Stomach smooth muscle (tissue), 2 donors: ENCODE measurements at regions not wholly inside any gene's neighbourhood (a gene's known extent, or its start where the extent isn't known, plus 50 kb on each side); places are given as distances from the start of the nearest gene placed in this dataset.
"Not testable (repeated sequence)": the region's sequence is repeated elsewhere in the genome, so short reads cannot be mapped to it uniquely, and the experiment has no call there.

Experiments used
- H3K27ac ChIP-seq: one replicate; pipeline ENCODE4 v1.7.0; 2013; ENCODE audit warnings: mild to moderate bottlenecking, low read length, inconsistent platforms
- H3K27me3 ChIP-seq, 2 donors: one replicate each; pipeline ENCODE4 v1.7.0; 2013; ENCODE audit warnings: low read length in 2 of 2; ENCODE audit not compliant: insufficient read depth in 2 of 2, control insufficient read depth in 1 of 2
- H3K36me3 ChIP-seq, 2 donors: one replicate each; pipeline ENCODE4 v1.7.0; 2013; ENCODE audit warnings: low read length in 2 of 2; ENCODE audit not compliant: control insufficient read depth in 2 of 2, insufficient read depth in 2 of 2
- H3K4me1 ChIP-seq: one replicate; pipeline ENCODE4 v1.7.0; 2013; ENCODE audit warnings: low read length; ENCODE audit not compliant: control insufficient read depth, insufficient read depth
- H3K4me3 ChIP-seq, 2 donors: one replicate each; pipeline ENCODE4 v1.7.0; 2013; ENCODE audit warnings: low read length in 2 of 2
- H3K9ac ChIP-seq, 2 donors: one replicate each; pipeline ENCODE4 v1.7.0; 2013; ENCODE audit warnings: low read length in 2 of 2, mild to moderate bottlenecking in 1 of 2
- H3K9me3 ChIP-seq, 2 donors: one replicate each; pipeline ENCODE4 v1.7.0; 2013; ENCODE audit warnings: low read length in 2 of 2; ENCODE audit not compliant: control insufficient read depth in 2 of 2
- donor health status: healthy.
- donor health status: Pancreatic carcinoma.

- Histone ChIP-seq H3K27ac (no peak overlapping the region), H3K4me1 (no peaks in the 10 kb centered on the region), H3K4me3 (no peak overlapping the region), H3K36me3 (no peaks in the 10 kb centered on the region), H3K9me3 (peaks cover 3 to 5% of the 10 kb centered on the region in 2 donors), H3K27me3 (no peaks in the 10 kb centered on the region), H3K9ac (no peak overlapping the region)
Measured at GRCh38 chr3:72628065-72628464, 220.2 kb downstream of the SHQ1 start.

- H3K9ac ChIP-seq, result no peak overlapping the region
- peaks cover 3 to 4% of the 10 kb centered on the region in 2 donors for H3K9me3 ChIP-seq
- no peaks in the 10 kb centered on the region for H3K27me3 ChIP-seq
- no peak overlapping the region for H3K4me3 ChIP-seq
- no peak overlapping the region for H3K27ac ChIP-seq
- no peaks in the 10 kb centered on the region for H3K4me1 ChIP-seq
- H3K36me3 ChIP-seq, result no peaks in the 10 kb centered on the region
Measured at GRCh38 chr3:72627271-72627670, 221.0 kb downstream of the SHQ1 start.

GRCh38 chr3:72625602-72626337, 222.5 kb downstream of the SHQ1 start:
- H3K27me3 ChIP-seq, result no peaks in the 10 kb centered on the region
- no peak overlapping the region for H3K9ac ChIP-seq
- no peak overlapping the region for H3K27ac ChIP-seq
- peaks cover 0 to 2% of the 10 kb centered on the region in 2 donors for H3K9me3 ChIP-seq
- no peak overlapping the region for H3K4me3 ChIP-seq
- H3K36me3 ChIP-seq, result no peaks in the 10 kb centered on the region
- no peaks in the 10 kb centered on the region for H3K4me1 ChIP-seq

- no peaks in the 10 kb centered on the region for H3K36me3 ChIP-seq
- no peak overlapping the region for H3K4me3 ChIP-seq
- H3K27ac ChIP-seq, result no peak overlapping the region
- peaks cover 0 to 2% of the 10 kb centered on the region in 2 donors for H3K9me3 ChIP-seq
- H3K9ac ChIP-seq, result no peak overlapping the region
- H3K4me1 ChIP-seq, result no peaks in the 10 kb centered on the region
- no peaks in the 10 kb centered on the region for H3K27me3 ChIP-seq
Measured at GRCh38 chr3:72624656-72625055, 223.6 kb downstream of the SHQ1 start.

GRCh38 chr3:72618739-72619138, 229.5 kb downstream of the SHQ1 start:
- Histone ChIP-seq H3K9me3 (peaks cover 6 to 7% of the 10 kb centered on the region in 2 donors), H3K4me1 (no peaks in the 10 kb centered on the region), H3K27me3 (no peaks in the 10 kb centered on the region), H3K4me3 (no peak overlapping the region), H3K27ac (no peak overlapping the region), H3K36me3 (no peaks in the 10 kb centered on the region), H3K9ac (no peak overlapping the region)

GRCh38 chr3:72617424-72618024, 230.7 kb downstream of the SHQ1 start:
- Histone ChIP-seq H3K4me1 (no peaks in the 10 kb centered on the region), H3K27me3 (no peaks in the 10 kb centered on the region), H3K4me3 (no peak overlapping the region), H3K9me3 (peaks cover 6 to 7% of the 10 kb centered on the region in 2 donors), H3K36me3 (no peaks in the 10 kb centered on the region), H3K9ac (no peak overlapping the region), H3K27ac (no peak overlapping the region)

- no peak overlapping the region for H3K4me3 ChIP-seq
- H3K9ac ChIP-seq, result no peak overlapping the region
- no peak overlapping the region for H3K27ac ChIP-seq
- no peaks in the 10 kb centered on the region for H3K4me1 ChIP-seq
- H3K27me3 ChIP-seq, result no peaks in the 10 kb centered on the region
- peaks cover 6% of the 10 kb centered on the region in 2 donors for H3K9me3 ChIP-seq
- no peaks in the 10 kb centered on the region for H3K36me3 ChIP-seq
Measured at GRCh38 chr3:72615776-72616175, 232.5 kb downstream of the SHQ1 start.

GRCh38 chr3:72615182-72615581, 233.1 kb downstream of the SHQ1 start:
- Histone ChIP-seq H3K9ac (no peak overlapping the region), H3K9me3 (peaks cover 6% of the 10 kb centered on the region in 2 donors), H3K4me3 (no peak overlapping the region), H3K27me3 (no peaks in the 10 kb centered on the region), H3K36me3 (no peaks in the 10 kb centered on the region), H3K4me1 (no peaks in the 10 kb centered on the region), H3K27ac (no peak overlapping the region)

GRCh38 chr3:72614394-72615074, 233.7 kb downstream of the SHQ1 start:
- H3K4me3 ChIP-seq, result no peak overlapping the region
- H3K9ac ChIP-seq, result no peak overlapping the region
- no peaks in the 10 kb centered on the region for H3K4me1 ChIP-seq
- peaks cover 6% of the 10 kb centered on the region in 2 donors for H3K9me3 ChIP-seq
- no peaks in the 10 kb centered on the region for H3K36me3 ChIP-seq
- no peaks in the 10 kb centered on the region for H3K27me3 ChIP-seq
- H3K27ac ChIP-seq, result no peak overlapping the region

- Histone ChIP-seq H3K4me1 (no peaks in the 10 kb centered on the region), H3K4me3 (no peak overlapping the region), H3K36me3 (no peaks in the 10 kb centered on the region), H3K27me3 (no peaks in the 10 kb centered on the region), H3K9me3 (peaks cover 6% of the 10 kb centered on the region in 2 donors), H3K9ac (no peak overlapping the region), H3K27ac (no peak overlapping the region)
Measured at GRCh38 chr3:72613871-72614270, 234.4 kb downstream of the SHQ1 start.

- not testable (repeated sequence) for H3K9me3 ChIP-seq, H3K4me1 ChIP-seq, H3K27me3 ChIP-seq, H3K9ac ChIP-seq, H3K27ac ChIP-seq, H3K36me3 ChIP-seq, H3K4me3 ChIP-seq
Measured at GRCh38 chr3:72609114-72609513, 239.1 kb downstream of the SHQ1 start.
